ENCODE measurements at regions not wholly inside any gene's neighbourhood (a gene's known extent, or its start where the extent isn't known, plus 50 kb on each side); places are given as distances from the start of the nearest gene placed in this dataset.
"Not testable (repeated sequence)": the region's sequence is repeated elsewhere in the genome, so short reads cannot be mapped to it uniquely, and the experiment has no call there.

- peaks cover 28% of the 10 kb centered on the region for H3K4me1 Mint-ChIP-seq
- peaks cover 4% of the 10 kb centered on the region for H3K27me3 Mint-ChIP-seq (ENCODE audit: insufficient read depth)
- H3K27ac ChIP-seq (ENCODE audit: low read depth, low read length) = no peak overlapping the region
- peak; percentile 57 for TF ChIP-seq CTCF (conservative IDR thresholded peaks at IDR 0.05)
- peak overlapping the region; percentile 83 for H3K27ac Mint-ChIP-seq
- 23 to 60% methylated on average over 3 to 4 of the region's 4 CpGs for WGBS, 2 experiments (ENCODE audit: insufficient coverage in 1 of 2, insufficient read length in 1 of 2)
- H3K4me3 Mint-ChIP-seq = peak overlapping the region; percentile 10
- H3K36me3 ChIP-seq (ENCODE audit: control insufficient read depth, insufficient read depth, low read length) = no peaks in the 10 kb centered on the region
- H3K4me3 ChIP-seq (ENCODE audit: low read length) = no peak overlapping the region
- H3K27me3 ChIP-seq (ENCODE audit: control insufficient read depth, insufficient read depth, low read length, poor library complexity, severe bottlenecking) = no peaks in the 10 kb centered on the region
- H3K9me3 ChIP-seq (ENCODE audit: control insufficient read depth, low read length) = no peaks in the 10 kb centered on the region
- peak; percentile 72 for DNase-seq
- no peaks in the 10 kb centered on the region for H3K9me3 Mint-ChIP-seq
- H3K4me1 ChIP-seq (ENCODE audit: control insufficient read depth, insufficient read depth, low read length) = peaks cover 4% of the 10 kb centered on the region
- no peaks in the 10 kb centered on the region for H3K36me3 Mint-ChIP-seq (ENCODE audit: low read depth)
- no peak overlapping the region for H3K9ac ChIP-seq (ENCODE audit: extremely low read depth, low read length, poor library complexity, severe bottlenecking)
Observed at GRCh38 chr16:65737831-65738230, 616.0 kb upstream of the CDH11 start.

GRCh38 chr16:65735615-65736014 lies 613.8 kb upstream of the CDH11 start:
- not testable (repeated sequence) for H3K36me3 ChIP-seq (ENCODE audit: control insufficient read depth, insufficient read depth, low read length); H3K4me1 ChIP-seq (ENCODE audit: control insufficient read depth, insufficient read depth, low read length); H3K9ac ChIP-seq (ENCODE audit: extremely low read depth, low read length, poor library complexity, severe bottlenecking); H3K27ac Mint-ChIP-seq; H3K4me3 ChIP-seq (ENCODE audit: low read length); H3K4me3 Mint-ChIP-seq; H3K27me3 ChIP-seq (ENCODE audit: control insufficient read depth, insufficient read depth, low read length, poor library complexity, severe bottlenecking); H3K27me3 Mint-ChIP-seq (ENCODE audit: insufficient read depth); DNase-seq; H3K9me3 Mint-ChIP-seq; H3K9me3 ChIP-seq (ENCODE audit: control insufficient read depth, low read length); H3K36me3 Mint-ChIP-seq (ENCODE audit: low read depth); H3K27ac ChIP-seq (ENCODE audit: low read depth, low read length)
- peaks cover 28% of the 10 kb centered on the region for H3K4me1 Mint-ChIP-seq

- Histone ChIP-seq H3K9me3 (ENCODE audit: control insufficient read depth, low read length) (peaks cover 7% of the 10 kb centered on the region), H3K9ac (ENCODE audit: extremely low read depth, low read length, poor library complexity, severe bottlenecking) (no peak overlapping the region), H3K27me3 (ENCODE audit: control insufficient read depth, insufficient read depth, low read length, poor library complexity, severe bottlenecking) (no peaks in the 10 kb centered on the region), H3K36me3 (ENCODE audit: control insufficient read depth, insufficient read depth, low read length) (no peaks in the 10 kb centered on the region), H3K4me3 (ENCODE audit: low read length) (no peak overlapping the region), H3K4me1 (ENCODE audit: control insufficient read depth, insufficient read depth, low read length) (peaks cover 4% of the 10 kb centered on the region), H3K27ac (ENCODE audit: low read depth, low read length) (no peak overlapping the region)
- no peak for TF ChIP-seq CTCF (conservative IDR thresholded peaks at IDR 0.05)
- H3K36me3 Mint-ChIP-seq (ENCODE audit: low read depth) = no peaks in the 10 kb centered on the region
- DNase-seq = no peak
- peaks cover 4% of the 10 kb centered on the region for H3K9me3 Mint-ChIP-seq
- H3K4me1 Mint-ChIP-seq = peaks cover 20% of the 10 kb centered on the region
- H3K27ac Mint-ChIP-seq = no peak overlapping the region
- WGBS, 2 experiments (ENCODE audit: insufficient coverage in 1 of 2, insufficient read length in 1 of 2) = 86% methylated on average over 3 of the region's 3 CpGs; no CpG with 5 or more reads in 1 of the 2 experiments
- no peak overlapping the region for H3K4me3 Mint-ChIP-seq
- H3K27me3 Mint-ChIP-seq (ENCODE audit: insufficient read depth) = no peaks in the 10 kb centered on the region
Observed at GRCh38 chr16:65733721-65734120, 611.9 kb upstream of the CDH11 start.

GRCh38 chr16:65731833-65732232 lies 610.0 kb upstream of the CDH11 start:
- H3K4me1 Mint-ChIP-seq = peaks cover 19% of the 10 kb centered on the region
- peaks cover 4% of the 10 kb centered on the region for H3K9me3 Mint-ChIP-seq
- no peaks in the 10 kb centered on the region for H3K36me3 Mint-ChIP-seq (ENCODE audit: low read depth)
- peaks cover 3% of the 10 kb centered on the region for H3K4me1 ChIP-seq (ENCODE audit: control insufficient read depth, insufficient read depth, low read length)
- no peak overlapping the region for H3K27ac Mint-ChIP-seq
- no peak overlapping the region for H3K27ac ChIP-seq (ENCODE audit: low read depth, low read length)
- no peak overlapping the region for H3K4me3 ChIP-seq (ENCODE audit: low read length)
- H3K36me3 ChIP-seq (ENCODE audit: control insufficient read depth, insufficient read depth, low read length) = no peaks in the 10 kb centered on the region
- H3K27me3 Mint-ChIP-seq (ENCODE audit: insufficient read depth) = no peaks in the 10 kb centered on the region
- no peak for TF ChIP-seq CTCF (conservative IDR thresholded peaks at IDR 0.05)
- no peak overlapping the region for H3K4me3 Mint-ChIP-seq
- H3K27me3 ChIP-seq (ENCODE audit: control insufficient read depth, insufficient read depth, low read length, poor library complexity, severe bottlenecking) = no peaks in the 10 kb centered on the region
- no peak for DNase-seq
- H3K9ac ChIP-seq (ENCODE audit: extremely low read depth, low read length, poor library complexity, severe bottlenecking) = no peak overlapping the region
- H3K9me3 ChIP-seq (ENCODE audit: control insufficient read depth, low read length) = peaks cover 7% of the 10 kb centered on the region

Data from endodermal cell (in vitro differentiated cells).